H1 (cell line): ENCODE measurements at regions not wholly inside any gene's neighbourhood (a gene's known extent, or its start where the extent isn't known, plus 50 kb on each side); places are given as distances from the start of the nearest gene placed in this dataset.

Experiments
- SAP30 ChIP-seq: fragments of 300-600 bp; sonication (generic); IDR thresholded peaks from 2 replicates; pipeline ENCODE4 v1.7.1; 2012; ENCODE audit warnings: low read length, moderate library complexity, mild to moderate bottlenecking, inconsistent platforms; ENCODE audit not compliant: insufficient read depth, insufficient replicate concordance
- SIRT6 ChIP-seq: IDR thresholded peaks from one replicate; pipeline ENCODE4 v1.7.1; 2012; ENCODE audit warnings: low read length, inconsistent platforms
- TF ChIP-seq, protein P1 (sequence below): fragments of 300-600 bp; sonication (generic); IDR thresholded peaks from 2 replicates; pipeline ENCODE4 v1.7.1; 2012; ENCODE audit warnings: low read length, moderate library complexity, mild to moderate bottlenecking, inconsistent platforms; ENCODE audit not compliant: insufficient replicate concordance
- TF ChIP-seq, protein P2 (sequence below), 3 experiments: IDR thresholded peaks; 1 replicate in 2 of 3; 2 replicates in 1 of 3; pipeline versions ENCODE4 v1.5.1 to v1.6.1; 2011; ENCODE audit warnings: low read length in 3 of 3, mild to moderate bottlenecking in 3 of 3, inconsistent platforms in 2 of 3, low read depth in 1 of 3, moderate library complexity in 1 of 3; ENCODE audit not compliant: insufficient read depth in 1 of 3; ENCODE audit errors: control extremely low read depth in 1 of 3

DNA sequence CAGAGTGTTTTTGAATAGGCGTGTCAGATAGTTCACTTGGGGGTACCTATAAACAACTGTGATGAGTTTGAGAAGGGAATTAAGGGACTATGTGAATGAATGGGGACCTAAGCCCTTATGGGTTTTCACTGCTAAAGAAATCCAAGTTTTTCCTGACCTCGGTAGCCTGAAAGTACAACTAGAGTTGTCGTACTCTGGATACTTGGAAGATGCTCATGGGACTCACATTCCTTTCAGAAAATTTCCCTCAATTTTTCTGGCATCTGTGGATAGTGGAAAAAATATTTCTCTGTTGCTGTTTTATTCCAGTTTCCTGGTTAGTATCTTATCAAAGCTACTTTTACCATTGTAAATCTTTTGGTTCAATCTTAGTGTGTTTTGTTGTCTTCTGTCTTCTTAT is 1112.3 kb upstream of the SEMA6A start (continued):
- TF ChIP-seq, protein P1, sequence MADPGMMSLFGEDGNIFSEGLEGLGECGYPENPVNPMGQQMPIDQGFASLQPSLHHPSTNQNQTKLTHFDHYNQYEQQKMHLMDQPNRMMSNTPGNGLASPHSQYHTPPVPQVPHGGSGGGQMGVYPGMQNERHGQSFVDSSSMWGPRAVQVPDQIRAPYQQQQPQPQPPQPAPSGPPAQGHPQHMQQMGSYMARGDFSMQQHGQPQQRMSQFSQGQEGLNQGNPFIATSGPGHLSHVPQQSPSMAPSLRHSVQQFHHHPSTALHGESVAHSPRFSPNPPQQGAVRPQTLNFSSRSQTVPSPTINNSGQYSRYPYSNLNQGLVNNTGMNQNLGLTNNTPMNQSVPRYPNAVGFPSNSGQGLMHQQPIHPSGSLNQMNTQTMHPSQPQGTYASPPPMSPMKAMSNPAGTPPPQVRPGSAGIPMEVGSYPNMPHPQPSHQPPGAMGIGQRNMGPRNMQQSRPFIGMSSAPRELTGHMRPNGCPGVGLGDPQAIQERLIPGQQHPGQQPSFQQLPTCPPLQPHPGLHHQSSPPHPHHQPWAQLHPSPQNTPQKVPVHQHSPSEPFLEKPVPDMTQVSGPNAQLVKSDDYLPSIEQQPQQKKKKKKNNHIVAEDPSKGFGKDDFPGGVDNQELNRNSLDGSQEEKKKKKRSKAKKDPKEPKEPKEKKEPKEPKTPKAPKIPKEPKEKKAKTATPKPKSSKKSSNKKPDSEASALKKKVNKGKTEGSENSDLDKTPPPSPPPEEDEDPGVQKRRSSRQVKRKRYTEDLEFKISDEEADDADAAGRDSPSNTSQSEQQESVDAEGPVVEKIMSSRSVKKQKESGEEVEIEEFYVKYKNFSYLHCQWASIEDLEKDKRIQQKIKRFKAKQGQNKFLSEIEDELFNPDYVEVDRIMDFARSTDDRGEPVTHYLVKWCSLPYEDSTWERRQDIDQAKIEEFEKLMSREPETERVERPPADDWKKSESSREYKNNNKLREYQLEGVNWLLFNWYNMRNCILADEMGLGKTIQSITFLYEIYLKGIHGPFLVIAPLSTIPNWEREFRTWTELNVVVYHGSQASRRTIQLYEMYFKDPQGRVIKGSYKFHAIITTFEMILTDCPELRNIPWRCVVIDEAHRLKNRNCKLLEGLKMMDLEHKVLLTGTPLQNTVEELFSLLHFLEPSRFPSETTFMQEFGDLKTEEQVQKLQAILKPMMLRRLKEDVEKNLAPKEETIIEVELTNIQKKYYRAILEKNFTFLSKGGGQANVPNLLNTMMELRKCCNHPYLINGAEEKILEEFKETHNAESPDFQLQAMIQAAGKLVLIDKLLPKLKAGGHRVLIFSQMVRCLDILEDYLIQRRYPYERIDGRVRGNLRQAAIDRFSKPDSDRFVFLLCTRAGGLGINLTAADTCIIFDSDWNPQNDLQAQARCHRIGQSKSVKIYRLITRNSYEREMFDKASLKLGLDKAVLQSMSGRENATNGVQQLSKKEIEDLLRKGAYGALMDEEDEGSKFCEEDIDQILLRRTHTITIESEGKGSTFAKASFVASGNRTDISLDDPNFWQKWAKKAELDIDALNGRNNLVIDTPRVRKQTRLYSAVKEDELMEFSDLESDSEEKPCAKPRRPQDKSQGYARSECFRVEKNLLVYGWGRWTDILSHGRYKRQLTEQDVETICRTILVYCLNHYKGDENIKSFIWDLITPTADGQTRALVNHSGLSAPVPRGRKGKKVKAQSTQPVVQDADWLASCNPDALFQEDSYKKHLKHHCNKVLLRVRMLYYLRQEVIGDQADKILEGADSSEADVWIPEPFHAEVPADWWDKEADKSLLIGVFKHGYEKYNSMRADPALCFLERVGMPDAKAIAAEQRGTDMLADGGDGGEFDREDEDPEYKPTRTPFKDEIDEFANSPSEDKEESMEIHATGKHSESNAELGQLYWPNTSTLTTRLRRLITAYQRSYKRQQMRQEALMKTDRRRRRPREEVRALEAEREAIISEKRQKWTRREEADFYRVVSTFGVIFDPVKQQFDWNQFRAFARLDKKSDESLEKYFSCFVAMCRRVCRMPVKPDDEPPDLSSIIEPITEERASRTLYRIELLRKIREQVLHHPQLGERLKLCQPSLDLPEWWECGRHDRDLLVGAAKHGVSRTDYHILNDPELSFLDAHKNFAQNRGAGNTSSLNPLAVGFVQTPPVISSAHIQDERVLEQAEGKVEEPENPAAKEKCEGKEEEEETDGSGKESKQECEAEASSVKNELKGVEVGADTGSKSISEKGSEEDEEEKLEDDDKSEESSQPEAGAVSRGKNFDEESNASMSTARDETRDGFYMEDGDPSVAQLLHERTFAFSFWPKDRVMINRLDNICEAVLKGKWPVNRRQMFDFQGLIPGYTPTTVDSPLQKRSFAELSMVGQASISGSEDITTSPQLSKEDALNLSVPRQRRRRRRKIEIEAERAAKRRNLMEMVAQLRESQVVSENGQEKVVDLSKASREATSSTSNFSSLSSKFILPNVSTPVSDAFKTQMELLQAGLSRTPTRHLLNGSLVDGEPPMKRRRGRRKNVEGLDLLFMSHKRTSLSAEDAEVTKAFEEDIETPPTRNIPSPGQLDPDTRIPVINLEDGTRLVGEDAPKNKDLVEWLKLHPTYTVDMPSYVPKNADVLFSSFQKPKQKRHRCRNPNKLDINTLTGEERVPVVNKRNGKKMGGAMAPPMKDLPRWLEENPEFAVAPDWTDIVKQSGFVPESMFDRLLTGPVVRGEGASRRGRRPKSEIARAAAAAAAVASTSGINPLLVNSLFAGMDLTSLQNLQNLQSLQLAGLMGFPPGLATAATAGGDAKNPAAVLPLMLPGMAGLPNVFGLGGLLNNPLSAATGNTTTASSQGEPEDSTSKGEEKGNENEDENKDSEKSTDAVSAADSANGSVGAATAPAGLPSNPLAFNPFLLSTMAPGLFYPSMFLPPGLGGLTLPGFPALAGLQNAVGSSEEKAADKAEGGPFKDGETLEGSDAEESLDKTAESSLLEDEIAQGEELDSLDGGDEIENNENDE: no peak
- TF ChIP-seq SAP30 (no peak), SIRT6 (no peak)
- TF ChIP-seq, protein P2, sequence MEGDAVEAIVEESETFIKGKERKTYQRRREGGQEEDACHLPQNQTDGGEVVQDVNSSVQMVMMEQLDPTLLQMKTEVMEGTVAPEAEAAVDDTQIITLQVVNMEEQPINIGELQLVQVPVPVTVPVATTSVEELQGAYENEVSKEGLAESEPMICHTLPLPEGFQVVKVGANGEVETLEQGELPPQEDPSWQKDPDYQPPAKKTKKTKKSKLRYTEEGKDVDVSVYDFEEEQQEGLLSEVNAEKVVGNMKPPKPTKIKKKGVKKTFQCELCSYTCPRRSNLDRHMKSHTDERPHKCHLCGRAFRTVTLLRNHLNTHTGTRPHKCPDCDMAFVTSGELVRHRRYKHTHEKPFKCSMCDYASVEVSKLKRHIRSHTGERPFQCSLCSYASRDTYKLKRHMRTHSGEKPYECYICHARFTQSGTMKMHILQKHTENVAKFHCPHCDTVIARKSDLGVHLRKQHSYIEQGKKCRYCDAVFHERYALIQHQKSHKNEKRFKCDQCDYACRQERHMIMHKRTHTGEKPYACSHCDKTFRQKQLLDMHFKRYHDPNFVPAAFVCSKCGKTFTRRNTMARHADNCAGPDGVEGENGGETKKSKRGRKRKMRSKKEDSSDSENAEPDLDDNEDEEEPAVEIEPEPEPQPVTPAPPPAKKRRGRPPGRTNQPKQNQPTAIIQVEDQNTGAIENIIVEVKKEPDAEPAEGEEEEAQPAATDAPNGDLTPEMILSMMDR (IDR thresholded peaks at IDR 0.05; ENCODE audit: control extremely low read depth in 1 of 3, insufficient read depth in 1 of 3, low read depth in 1 of 3, low read length in 3 of 3): no peak
